Neural cell (in vitro differentiated cells): ENCODE measurements at regions not wholly inside any gene's neighbourhood (a gene's known extent, or its start where the extent isn't known, plus 50 kb on each side); places are given as distances from the start of the nearest gene placed in this dataset.

Source experiments
- CTCF ChIP-seq: fragments of 450-650 bp; IDR thresholded peaks from 2 replicates; pipeline ENCODE4 v1.5.1; 2014; ENCODE audit warnings: antibody characterized with exemption, mild to moderate bottlenecking, moderate library complexity; ENCODE audit not compliant: poor library complexity, severe bottlenecking
- MXI1 ChIP-seq: fragments of 450-650 bp; conservative IDR thresholded peaks from 2 replicates; pipeline ENCODE4 v1.6.1; 2014; ENCODE audit warnings: antibody characterized with exemption, mild to moderate bottlenecking; ENCODE audit not compliant: poor library complexity, severe bottlenecking
- SMC3 ChIP-seq: fragments of 450-650 bp; conservative IDR thresholded peaks from 2 replicates; pipeline ENCODE4 v1.6.1; 2014; ENCODE audit warnings: antibody characterized with exemption, mild to moderate bottlenecking, moderate library complexity; ENCODE audit not compliant: poor library complexity
- TF ChIP-seq, protein P1 (sequence below): IDR thresholded peaks from 2 replicates; pipeline ENCODE4 v1.6.1; 2012; ENCODE audit warnings: borderline replicate concordance

GRCh38 chr4:54988655-54989054 lies 136.7 kb downstream of the KDR start:
- TF ChIP-seq, protein P1, sequence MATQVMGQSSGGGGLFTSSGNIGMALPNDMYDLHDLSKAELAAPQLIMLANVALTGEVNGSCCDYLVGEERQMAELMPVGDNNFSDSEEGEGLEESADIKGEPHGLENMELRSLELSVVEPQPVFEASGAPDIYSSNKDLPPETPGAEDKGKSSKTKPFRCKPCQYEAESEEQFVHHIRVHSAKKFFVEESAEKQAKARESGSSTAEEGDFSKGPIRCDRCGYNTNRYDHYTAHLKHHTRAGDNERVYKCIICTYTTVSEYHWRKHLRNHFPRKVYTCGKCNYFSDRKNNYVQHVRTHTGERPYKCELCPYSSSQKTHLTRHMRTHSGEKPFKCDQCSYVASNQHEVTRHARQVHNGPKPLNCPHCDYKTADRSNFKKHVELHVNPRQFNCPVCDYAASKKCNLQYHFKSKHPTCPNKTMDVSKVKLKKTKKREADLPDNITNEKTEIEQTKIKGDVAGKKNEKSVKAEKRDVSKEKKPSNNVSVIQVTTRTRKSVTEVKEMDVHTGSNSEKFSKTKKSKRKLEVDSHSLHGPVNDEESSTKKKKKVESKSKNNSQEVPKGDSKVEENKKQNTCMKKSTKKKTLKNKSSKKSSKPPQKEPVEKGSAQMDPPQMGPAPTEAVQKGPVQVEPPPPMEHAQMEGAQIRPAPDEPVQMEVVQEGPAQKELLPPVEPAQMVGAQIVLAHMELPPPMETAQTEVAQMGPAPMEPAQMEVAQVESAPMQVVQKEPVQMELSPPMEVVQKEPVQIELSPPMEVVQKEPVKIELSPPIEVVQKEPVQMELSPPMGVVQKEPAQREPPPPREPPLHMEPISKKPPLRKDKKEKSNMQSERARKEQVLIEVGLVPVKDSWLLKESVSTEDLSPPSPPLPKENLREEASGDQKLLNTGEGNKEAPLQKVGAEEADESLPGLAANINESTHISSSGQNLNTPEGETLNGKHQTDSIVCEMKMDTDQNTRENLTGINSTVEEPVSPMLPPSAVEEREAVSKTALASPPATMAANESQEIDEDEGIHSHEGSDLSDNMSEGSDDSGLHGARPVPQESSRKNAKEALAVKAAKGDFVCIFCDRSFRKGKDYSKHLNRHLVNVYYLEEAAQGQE, result no peak
- no peak for TF ChIP-seq SMC3
- TF ChIP-seq MXI1, result no peak
- no peak for TF ChIP-seq CTCF
